ENCODE measurements at regions not wholly inside any gene's neighbourhood (a gene's known extent, or its start where the extent isn't known, plus 50 kb on each side); places are given as distances from the start of the nearest gene placed in this dataset.

DNA sequence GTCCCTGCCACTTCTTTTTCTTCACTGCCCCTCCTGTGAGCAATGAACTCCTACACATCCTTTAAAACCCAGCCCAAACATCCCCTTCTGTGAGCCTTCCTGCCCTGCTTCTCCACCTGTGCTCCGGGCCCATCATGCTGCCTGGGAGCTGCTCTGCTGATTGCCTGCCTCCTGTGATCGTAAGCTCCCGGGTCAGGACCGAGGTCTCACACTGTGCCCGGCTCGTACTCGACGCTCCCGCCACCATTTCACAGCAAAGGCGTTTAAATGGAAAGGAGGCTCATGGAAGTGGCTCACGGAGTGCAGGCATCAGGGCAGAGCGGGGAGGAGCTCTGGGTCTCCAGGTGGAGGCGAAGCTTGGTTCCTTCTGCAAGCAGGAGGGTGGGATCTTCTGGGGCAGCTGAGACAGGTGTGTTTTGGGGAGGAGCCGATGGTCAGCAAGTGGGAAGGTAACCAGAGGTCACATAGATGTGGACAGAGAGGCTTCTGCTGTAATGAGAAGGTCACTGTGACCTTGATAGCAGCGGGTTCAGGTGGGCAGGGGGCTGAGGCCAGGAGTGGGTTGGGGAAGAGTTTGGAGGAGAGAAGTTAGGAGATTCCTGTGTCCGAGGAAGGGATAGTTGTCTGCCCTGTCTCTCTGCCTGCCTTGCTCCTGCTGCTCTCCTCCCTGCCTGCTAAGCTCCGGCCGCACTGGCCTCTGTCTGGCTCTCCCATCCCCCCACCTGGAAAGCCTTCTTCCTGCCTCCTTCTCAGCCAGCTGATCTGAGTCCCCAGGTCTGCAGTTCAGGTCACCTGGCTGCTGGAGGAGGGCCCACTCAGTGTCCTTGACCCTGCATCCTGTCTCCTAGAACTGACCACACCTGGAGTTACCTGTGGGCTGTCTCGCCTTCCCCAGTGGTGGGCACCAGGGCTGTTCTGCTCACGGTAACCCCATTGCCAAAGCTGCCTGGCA lies 52.7 kb upstream of the FRMD1 start:
- DNase-seq, result no peak

GRCh38 chr6:168130697-168131371 lies 51.8 kb upstream of the FRMD1 start:
- DNase-seq, result no peak

GRCh38 chr6:168130168-168130696 lies 51.2 kb upstream of the FRMD1 start:
- no peak for DNase-seq

DNA sequence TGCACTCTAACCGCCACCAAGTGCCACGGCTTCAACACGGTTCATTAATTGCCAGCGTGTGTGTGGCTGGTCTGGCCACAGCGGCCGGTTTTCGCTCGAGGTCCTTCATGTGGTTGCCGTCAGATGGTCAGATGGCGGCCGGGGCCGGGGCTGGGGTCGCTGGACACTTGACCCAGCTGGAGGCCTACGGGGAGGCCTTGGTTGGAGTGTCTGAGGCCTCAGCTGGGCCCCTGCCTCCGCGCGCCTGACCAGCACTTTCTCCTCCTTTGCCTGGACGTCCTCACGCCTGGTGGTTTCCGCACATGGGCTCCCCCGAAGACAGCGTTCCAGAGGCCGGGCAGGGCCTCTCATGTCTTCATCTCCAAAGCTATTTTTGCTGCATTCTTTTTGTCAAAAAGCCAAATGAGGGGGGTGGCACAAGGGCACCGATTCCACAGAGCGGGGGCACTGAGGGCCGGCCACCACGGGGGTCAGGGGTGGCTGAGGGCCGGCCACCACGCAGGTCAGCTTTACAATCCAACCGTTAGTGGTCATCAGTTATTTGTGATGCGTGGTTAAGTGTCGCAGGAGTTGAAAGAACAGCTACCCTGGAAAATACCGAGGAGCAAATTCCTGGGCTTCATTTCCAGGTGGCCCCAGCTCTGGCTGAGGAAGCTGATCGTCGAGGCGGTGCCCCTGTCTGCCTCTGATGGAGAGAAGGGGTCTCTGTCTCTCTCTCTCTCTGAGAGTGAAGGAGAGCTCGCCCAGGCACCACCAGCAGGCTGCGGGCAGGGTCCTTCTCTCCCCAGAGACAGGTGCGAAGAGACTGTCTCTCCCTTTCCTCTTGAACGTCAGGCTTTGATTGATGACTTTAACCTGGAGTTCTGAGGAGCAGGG lies 50.5 kb upstream of the FRMD1 start:
- DNase-seq, result no peak

DNA sequence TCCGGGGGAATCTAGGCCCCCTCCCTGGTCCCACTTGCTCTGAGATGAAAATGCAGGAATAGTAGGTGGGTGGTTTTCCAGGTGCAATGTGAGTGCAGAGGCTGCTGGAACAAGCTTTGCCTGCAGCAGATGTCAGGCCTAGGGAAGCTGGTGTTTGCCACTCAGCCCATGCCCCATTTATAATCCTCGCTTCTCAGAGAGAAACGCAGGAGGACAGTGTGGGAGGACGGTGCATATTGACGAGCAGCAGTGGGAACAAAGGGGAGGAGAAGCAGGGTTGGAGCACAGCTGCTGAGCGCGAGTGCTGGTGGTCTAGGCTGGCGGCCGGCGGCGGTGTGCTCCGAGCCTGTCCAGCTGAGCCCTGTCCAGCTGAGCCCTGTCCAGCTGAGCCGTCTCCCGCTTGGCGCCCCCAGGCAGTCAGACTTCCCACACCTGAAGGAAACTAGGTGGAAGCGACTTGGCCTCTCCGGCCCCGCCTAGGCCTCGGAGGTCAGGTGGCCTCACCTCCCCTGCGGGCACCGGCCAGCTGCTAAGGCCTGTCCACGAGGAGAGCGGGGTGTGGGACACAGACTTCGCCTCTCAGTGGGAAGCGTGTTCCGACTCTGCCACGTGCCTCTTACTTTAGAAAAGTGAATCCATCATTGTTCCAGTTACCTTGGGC lies 49.7 kb upstream of the FRMD1 start:
- DNase-seq, result no peak

Data from NCI-H187 (cell line).